Head of caudate nucleus (tissue), 42 donors: ENCODE measurements at regions not wholly inside any gene's neighbourhood (a gene's known extent, or its start where the extent isn't known, plus 50 kb on each side); places are given as distances from the start of the nearest gene placed in this dataset.

Experiments
- DNase-seq, 42 donors: peaks; one replicate each; pipeline versions ENCODE4 v3.0.0 to v3.0.0-alpha.2; 2020 to 2021; ENCODE audit warnings: mixed read lengths in 7 of 42
- intact Hi-C: fragments of 100-400 bp; cut with DNase I; formaldehyde crosslinking; loops from one replicate; pipeline ENCODE4 v1.15.0; 2022

GRCh38 chr15:68518046-68518445, 60.7 kb upstream of the CORO2B start:
- intact Hi-C loops = no loop called here
- peak in 27 of 42 donors; percentile 9 to 70 (median 28) for DNase-seq

DNA sequence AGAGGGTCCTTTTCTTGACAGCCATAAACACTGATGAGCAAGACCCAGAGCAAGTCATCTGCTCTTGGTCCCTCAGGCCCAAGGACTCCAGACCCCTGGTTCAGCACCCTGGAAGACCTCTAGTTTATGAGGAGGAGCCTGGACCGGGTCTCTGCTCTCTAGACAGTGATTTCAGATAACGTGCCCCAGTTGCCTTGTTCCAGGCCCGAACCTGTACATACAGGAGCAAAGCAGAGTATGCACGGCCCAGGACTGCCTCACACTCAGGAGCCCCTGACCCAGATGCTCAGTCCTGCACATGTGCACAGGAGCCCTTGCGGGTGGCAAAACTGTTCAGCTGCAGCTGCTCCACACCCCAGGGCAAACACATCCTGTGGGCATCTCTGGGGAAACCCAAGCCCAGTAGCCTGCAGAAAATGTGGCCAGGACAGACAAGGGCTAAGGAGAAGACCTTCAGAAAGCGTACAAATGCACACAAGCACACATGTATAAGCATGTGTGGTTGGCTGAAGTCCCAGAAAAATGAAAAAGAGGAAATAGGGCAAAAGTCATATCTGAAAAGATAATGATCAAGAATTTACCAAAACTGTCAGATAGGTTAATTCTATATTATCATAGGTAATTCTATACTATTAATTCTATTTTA, 59.9 kb upstream of the CORO2B start:
- intact Hi-C loops = no loop called here

DNA sequence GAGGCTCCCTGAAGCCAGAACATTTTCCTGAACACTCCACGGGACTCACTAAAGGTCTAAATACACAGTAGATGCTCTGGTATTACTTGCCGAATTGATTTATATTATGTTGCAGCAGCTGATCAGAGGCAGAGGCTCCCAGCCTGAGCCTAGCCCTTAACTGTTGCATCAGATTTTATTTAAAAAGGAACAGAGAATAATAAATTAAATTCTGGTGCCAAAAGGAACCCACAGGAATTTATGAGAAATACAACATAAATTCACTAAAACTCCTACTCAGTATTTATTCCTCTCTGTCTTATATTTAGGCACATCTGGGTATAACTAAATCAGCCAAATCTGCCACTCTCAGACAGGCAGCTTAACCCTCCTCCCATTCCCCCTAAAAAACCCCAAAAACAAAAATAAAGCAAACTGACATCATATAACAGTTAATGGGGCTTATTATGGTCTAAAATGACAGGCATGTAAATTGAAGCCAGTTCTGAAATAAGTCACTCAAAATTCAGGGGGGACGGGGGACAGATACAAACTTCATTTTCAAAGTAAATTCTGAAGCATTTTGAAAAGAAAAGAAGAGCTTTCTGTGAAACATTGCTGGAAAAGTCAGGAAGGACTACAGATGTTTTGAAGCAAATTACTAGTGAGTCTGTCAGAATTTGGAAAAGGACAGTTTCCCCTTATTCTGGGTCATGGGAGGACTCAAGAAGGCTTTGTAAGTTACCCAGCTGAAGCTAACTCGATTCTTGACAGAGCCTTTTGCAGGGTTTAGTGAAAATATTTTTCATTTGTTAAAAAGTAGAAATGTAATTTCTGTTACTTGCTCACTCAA, 53.8 kb upstream of the CORO2B start:
- intact Hi-C loops = no loop called here
- no peak for DNase-seq

More for the DNA sequence above, 59.9 kb upstream of the CORO2B start:
- no peak for DNase-seq

- intact Hi-C loops = no loop called here
- no peak for DNase-seq
Measured at GRCh38 chr15:68525815-68526214, 53.0 kb upstream of the CORO2B start.

DNA sequence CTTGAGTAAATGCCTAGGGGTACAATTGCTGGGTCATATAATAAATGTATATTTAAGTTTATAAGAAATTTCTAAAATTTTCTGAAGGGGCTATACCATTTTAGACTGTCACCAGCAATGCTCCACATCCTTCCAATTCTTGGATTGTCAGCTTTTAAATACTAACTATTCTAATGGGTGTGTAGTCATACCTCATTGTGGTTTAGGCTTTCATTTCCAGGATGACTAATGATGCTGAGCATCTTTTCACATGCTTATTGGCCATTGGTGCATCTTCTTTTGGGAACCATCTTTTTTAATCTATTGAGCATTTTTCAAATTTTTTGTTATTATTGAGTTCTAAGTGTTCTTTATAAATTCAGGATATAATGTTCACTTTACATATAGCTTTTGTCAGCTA, 52.5 kb upstream of the CORO2B start:
- intact Hi-C loops = no loop called here

DNA sequence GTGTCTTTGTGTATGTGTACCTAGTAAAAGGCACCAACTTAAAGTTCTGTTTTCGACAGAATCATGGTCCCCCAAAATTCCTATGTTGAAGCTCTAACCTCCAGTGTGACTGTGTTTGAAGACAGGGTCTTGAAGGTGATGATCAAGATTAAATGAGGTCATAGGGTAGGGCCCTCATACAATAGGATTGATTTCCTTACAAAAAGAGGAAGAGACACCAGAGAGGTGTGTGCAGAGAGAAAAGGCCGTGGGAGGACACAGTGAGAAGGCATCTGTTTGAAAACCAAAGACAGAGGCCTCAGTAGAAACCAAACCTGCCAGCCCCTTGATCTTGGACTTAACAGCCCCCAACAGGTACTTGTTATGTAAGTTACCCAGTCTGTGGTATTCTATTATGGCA, 52.0 kb upstream of the CORO2B start:
- intact Hi-C loops = no loop called here
- no peak for DNase-seq

More for the DNA sequence above, 52.5 kb upstream of the CORO2B start:
- DNase-seq = no peak

DNA sequence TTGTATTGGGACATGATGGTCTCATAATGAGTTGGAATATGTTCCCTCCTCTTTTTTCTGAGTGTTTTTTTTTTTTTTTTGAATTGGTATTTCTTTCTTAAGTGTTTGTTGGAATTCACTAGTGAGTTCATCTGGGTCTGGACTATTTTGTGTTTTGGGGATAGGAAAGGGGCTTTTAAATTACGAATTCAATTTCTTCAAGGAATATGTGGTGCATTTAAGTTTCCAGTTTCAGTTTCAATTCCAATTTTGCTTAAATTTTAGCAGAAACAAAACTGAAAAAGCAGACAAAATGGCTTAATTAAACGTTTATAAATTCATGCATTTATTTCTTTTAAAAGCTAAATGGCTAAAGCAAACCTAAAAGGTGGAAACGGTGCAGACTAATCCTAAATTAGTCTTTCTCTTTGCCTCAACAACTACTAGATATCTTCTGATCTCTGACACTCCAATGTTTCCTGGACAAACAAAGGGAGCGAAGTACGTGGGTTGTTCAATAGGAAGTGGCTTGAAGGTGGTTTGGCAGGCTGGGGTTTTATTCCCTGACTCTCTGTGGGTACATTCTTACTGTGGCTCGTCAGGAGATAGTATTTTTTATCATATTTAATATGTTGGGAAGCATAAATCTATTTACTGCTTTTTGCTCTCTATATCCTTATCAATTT, 50.0 kb upstream of the CORO2B start:
- no peak for DNase-seq
- intact Hi-C loops = no loop called here
